Stomach (tissue), 4 donors: ENCODE measurements at regions not wholly inside any gene's neighbourhood (a gene's known extent, or its start where the extent isn't known, plus 50 kb on each side); places are given as distances from the start of the nearest gene placed in this dataset.

Experiments used
- CTCF ChIP-seq, 7 experiments: fragments of 450-650 bp in 4 of 7; fragments of 200-600 bp in 3 of 7; sonication (generic) in 3 of 7; IDR thresholded peaks; one replicate each; pipeline ENCODE4 v1.5.1; 2016 to 2019; ENCODE audit warnings: antibody characterized with exemption in 7 of 7, control low read depth in 2 of 7, mild to moderate bottlenecking in 1 of 7
- EP300 ChIP-seq: sonication (generic); formaldehyde crosslinking; IDR thresholded peaks from one replicate; pipeline ENCODE4 v1.6.1; 2017; ENCODE audit warnings: antibody characterized with exemption
- POLR2A ChIP-seq, 4 donors: fragments of 450-650 bp; IDR thresholded peaks; one replicate each; pipeline ENCODE4 v1.6.1; 2016; ENCODE audit warnings: antibody characterized with exemption in 4 of 4, control low read depth in 2 of 4, mild to moderate bottlenecking in 1 of 4, moderate library complexity in 1 of 4

DNA sequence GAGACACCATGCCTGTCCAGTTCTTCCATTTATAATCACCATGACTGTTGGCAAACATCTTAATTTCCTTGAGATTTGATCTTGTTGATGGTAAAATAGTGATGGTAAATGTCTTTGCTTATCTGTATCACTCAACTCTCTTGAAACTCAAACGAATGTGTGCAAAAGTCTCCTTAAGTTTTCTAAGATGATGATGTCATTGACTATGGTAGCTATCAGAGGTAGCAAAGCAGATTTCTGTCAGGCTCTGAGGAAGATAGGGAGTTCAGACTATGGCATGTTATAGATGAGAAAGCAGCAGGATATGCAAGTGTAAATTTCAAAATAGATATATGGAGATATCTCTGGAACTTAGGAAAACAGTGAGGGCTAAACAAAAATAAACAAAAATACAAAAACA, 121.0 kb upstream of the GJE1 start:
- no peak for TF ChIP-seq EP300
- TF ChIP-seq POLR2A (IDR thresholded peaks at IDR 0.05) = no peak
- TF ChIP-seq CTCF (IDR thresholded peaks at IDR 0.05) = no peak
